Stomach (tissue), 8 donors: ENCODE measurements at regions not wholly inside any gene's neighbourhood (a gene's known extent, or its start where the extent isn't known, plus 50 kb on each side); places are given as distances from the start of the nearest gene placed in this dataset.

Experiments
- DNase-seq, 2 donors: peaks; one replicate each; pipeline versions ENCODE4 v3.0.0 to v3.0.0-alpha.2; 2013 to 2019
- H3K27ac ChIP-seq, 5 donors: fragments of 200-600 bp in 4 of 5; sonication (generic) in 4 of 5; one replicate each; pipeline ENCODE4 v1.5.1; 2013 to 2019; ENCODE audit warnings: mild to moderate bottlenecking in 1 of 5, moderate library complexity in 1 of 5
- H3K27me3 ChIP-seq, 3 donors: fragments of 200-600 bp; sonication (generic); one replicate each; pipeline ENCODE4 v1.5.1; 2017 to 2019; ENCODE audit warnings: mixed run types in 1 of 3
- H3K36me3 ChIP-seq, 4 donors: fragments of 200-600 bp; sonication (generic); 1 replicate in 3 of 4; 2 replicates in 1 of 4; pipeline ENCODE4 v1.5.1; 2016 to 2019
- H3K4me1 ChIP-seq, 4 donors: fragments of 200-600 bp; sonication (generic); one replicate each; pipeline ENCODE4 v1.5.1; 2016 to 2019
- H3K4me3 ChIP-seq, 4 donors: fragments of 200-600 bp; sonication (generic) in 3 of 4; one replicate each; pipeline ENCODE4 v1.5.1; 2016 to 2019; ENCODE audit warnings: mild to moderate bottlenecking in 1 of 4
- H3K9me3 ChIP-seq, 4 donors: fragments of 200-600 bp; sonication (generic); one replicate each; pipeline ENCODE4 v1.5.1; 2016 to 2019
- CTCF ChIP-seq, 7 experiments: fragments of 450-650 bp in 4 of 7; fragments of 200-600 bp in 3 of 7; sonication (generic) in 3 of 7; IDR thresholded peaks; one replicate each; pipeline ENCODE4 v1.5.1; 2016 to 2019; ENCODE audit warnings: antibody characterized with exemption in 7 of 7, control low read depth in 2 of 7, mild to moderate bottlenecking in 1 of 7
- EP300 ChIP-seq: sonication (generic); formaldehyde crosslinking; IDR thresholded peaks from one replicate; pipeline ENCODE4 v1.6.1; 2017; ENCODE audit warnings: antibody characterized with exemption
- POLR2A ChIP-seq, 4 donors: fragments of 450-650 bp; IDR thresholded peaks; one replicate each; pipeline ENCODE4 v1.6.1; 2016; ENCODE audit warnings: antibody characterized with exemption in 4 of 4, control low read depth in 2 of 4, mild to moderate bottlenecking in 1 of 4, moderate library complexity in 1 of 4
- POLR2AphosphoS5 ChIP-seq, 3 donors: sonication (generic); formaldehyde crosslinking; IDR thresholded peaks; one replicate each; pipeline ENCODE4 v1.6.1; 2016; ENCODE audit warnings: antibody characterized with exemption in 3 of 3
- WGBS, 5 donors: extraction: QIAGEN DNeasy Blood & Tissue Kit in 3 of 5; methylation state at CpG; one replicate each; pipeline versions ENCODE4 v1.1.5 to v1.1.7; 2013 to 2018; 5-methylcytosine and 5-hydroxymethylcytosine counted together
- intact Hi-C: fragments of 100-400 bp; cut with DNase I; formaldehyde crosslinking; loops from one replicate; pipeline ENCODE4 v1.15.1; 2023; ENCODE audit warnings: low total_unique reads
- donor health status: healthy with polysubstance abuse.
- donor health status: Bipolar disorder and iron deficiency.
- donor health status: healthy.

- no peak overlapping the region for H3K4me3 ChIP-seq
Measured at GRCh38 chr6:140915551-140915950, 1217.2 kb upstream of the GJE1 start.

GRCh38 chr6:140915103-140915502 is 1217.6 kb upstream of the GJE1 start:
- WGBS, 5 donors = 38 to 81% (median 57%) methylated on average over 1 of the region's 1 CpG
- TF ChIP-seq POLR2A (IDR thresholded peaks at IDR 0.05) (no peak), CTCF (IDR thresholded peaks at IDR 0.05) (no peak), POLR2AphosphoS5 (IDR thresholded peaks at IDR 0.05) (no peak), EP300 (no peak)
- no peaks in the 10 kb centered on the region for H3K27me3 ChIP-seq
- H3K36me3 ChIP-seq = no peaks in the 10 kb centered on the region
- intact Hi-C loops = no loop called here
- no peaks in the 10 kb centered on the region for H3K9me3 ChIP-seq
- H3K27ac ChIP-seq = no peak overlapping the region
- peak in 1 of 2 donors; percentile 32 for DNase-seq
- H3K4me3 ChIP-seq = no peak overlapping the region
- no peaks in the 10 kb centered on the region for H3K4me1 ChIP-seq

More at GRCh38 chr6:140915551-140915950, 1217.2 kb upstream of the GJE1 start:
- no peak overlapping the region for H3K27ac ChIP-seq
- intact Hi-C loops = no loop called here
- TF ChIP-seq EP300 = no peak
- no peak for TF ChIP-seq POLR2A (IDR thresholded peaks at IDR 0.05)
- 59 to 73% (median 62%) methylated on average over 3 of the region's 3 CpGs for WGBS, 5 donors
- no peaks in the 10 kb centered on the region for H3K9me3 ChIP-seq
- no peaks in the 10 kb centered on the region for H3K36me3 ChIP-seq
- H3K4me1 ChIP-seq = no peaks in the 10 kb centered on the region
- DNase-seq = no peak
- H3K27me3 ChIP-seq = no peaks in the 10 kb centered on the region

GRCh38 chr6:140912686-140913085 is 1220.0 kb upstream of the GJE1 start:
- WGBS, 5 donors = 80 to 90% (median 83%) methylated on average over 3 of the region's 3 CpGs
- DNase-seq = no peak
- Histone ChIP-seq H3K27me3 (no peaks in the 10 kb centered on the region), H3K4me3 (no peak overlapping the region), H3K36me3 (no peaks in the 10 kb centered on the region), H3K9me3 (no peaks in the 10 kb centered on the region), H3K27ac (no peak overlapping the region), H3K4me1 (no peaks in the 10 kb centered on the region)
- TF ChIP-seq EP300 = no peak
- no peak for TF ChIP-seq POLR2A (IDR thresholded peaks at IDR 0.05)
- TF ChIP-seq POLR2AphosphoS5 (IDR thresholded peaks at IDR 0.05) = no peak
- TF ChIP-seq CTCF (IDR thresholded peaks at IDR 0.05) = no peak
- intact Hi-C loops = no loop called here

GRCh38 chr6:140909625-140910024 is 1223.1 kb upstream of the GJE1 start:
- WGBS, 5 donors = 67 to 97% (median 86%) methylated on average over 1 of the region's 1 CpG
- no peak for TF ChIP-seq POLR2A (IDR thresholded peaks at IDR 0.05)
- TF ChIP-seq CTCF (IDR thresholded peaks at IDR 0.05) = no peak
- TF ChIP-seq EP300 = no peak
- TF ChIP-seq POLR2AphosphoS5 (IDR thresholded peaks at IDR 0.05) = no peak
- intact Hi-C loops = no loop called here

GRCh38 chr6:140909156-140909555 is 1223.6 kb upstream of the GJE1 start:
- intact Hi-C loops = no loop called here

More at GRCh38 chr6:140909625-140910024, 1223.1 kb upstream of the GJE1 start:
- no peak for DNase-seq
- Histone ChIP-seq H3K9me3 (no peaks in the 10 kb centered on the region), H3K4me1 (no peaks in the 10 kb centered on the region), H3K27me3 (no peaks in the 10 kb centered on the region), H3K36me3 (no peaks in the 10 kb centered on the region), H3K27ac (no peak overlapping the region), H3K4me3 (no peak overlapping the region)

More at GRCh38 chr6:140909156-140909555, 1223.6 kb upstream of the GJE1 start:
- Histone ChIP-seq H3K27me3 (no peaks in the 10 kb centered on the region), H3K4me3 (no peak overlapping the region), H3K36me3 (no peaks in the 10 kb centered on the region), H3K27ac (no peak overlapping the region), H3K9me3 (no peaks in the 10 kb centered on the region), H3K4me1 (no peaks in the 10 kb centered on the region)
- no peak for DNase-seq
- TF ChIP-seq CTCF (IDR thresholded peaks at IDR 0.05) = no peak
- TF ChIP-seq POLR2A (IDR thresholded peaks at IDR 0.05) = no peak
- TF ChIP-seq EP300 = no peak
- no peak for TF ChIP-seq POLR2AphosphoS5 (IDR thresholded peaks at IDR 0.05)
